Peyer's patch (tissue), 4 donors: ENCODE measurements at regions not wholly inside any gene's neighbourhood (a gene's known extent, or its start where the extent isn't known, plus 50 kb on each side); places are given as distances from the start of the nearest gene placed in this dataset.

Experiments used
- POLR2A ChIP-seq, 2 donors: fragments of 450-650 bp; IDR thresholded peaks; one replicate each; pipeline ENCODE4 v1.5.1; 2017; ENCODE audit warnings: antibody characterized with exemption in 2 of 2, mild to moderate bottlenecking in 2 of 2, moderate library complexity in 2 of 2
- TF ChIP-seq, protein P1 (sequence below), 6 experiments: fragments of 450-650 bp in 4 of 6; fragments of 200-600 bp in 2 of 6; sonication (generic) in 1 of 6; IDR thresholded peaks; one replicate each; pipeline ENCODE4 v1.5.1; 2017 to 2019; ENCODE audit warnings: antibody characterized with exemption in 6 of 6, mild to moderate bottlenecking in 3 of 6, moderate library complexity in 1 of 6

DNA sequence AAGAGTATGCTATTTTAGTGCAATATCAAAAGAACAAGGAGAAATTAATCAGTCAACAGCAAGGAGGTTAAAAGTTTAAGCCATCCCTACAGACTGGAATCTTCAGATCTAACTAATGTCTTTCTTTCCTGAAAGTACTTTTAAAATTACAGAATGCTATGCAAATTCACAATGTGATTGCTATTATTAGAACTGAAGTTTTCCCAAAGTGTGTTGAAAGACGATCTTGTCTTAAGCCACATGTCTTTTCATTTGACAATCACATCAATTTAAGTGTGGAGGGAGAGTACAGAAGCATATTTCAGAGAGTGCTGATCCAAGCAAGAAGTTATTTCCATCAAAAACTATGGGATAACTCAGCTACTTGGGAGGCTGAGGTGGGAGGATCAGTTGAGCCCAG, 64.7 kb upstream of the TNIP3 start:
- TF ChIP-seq, protein P1, sequence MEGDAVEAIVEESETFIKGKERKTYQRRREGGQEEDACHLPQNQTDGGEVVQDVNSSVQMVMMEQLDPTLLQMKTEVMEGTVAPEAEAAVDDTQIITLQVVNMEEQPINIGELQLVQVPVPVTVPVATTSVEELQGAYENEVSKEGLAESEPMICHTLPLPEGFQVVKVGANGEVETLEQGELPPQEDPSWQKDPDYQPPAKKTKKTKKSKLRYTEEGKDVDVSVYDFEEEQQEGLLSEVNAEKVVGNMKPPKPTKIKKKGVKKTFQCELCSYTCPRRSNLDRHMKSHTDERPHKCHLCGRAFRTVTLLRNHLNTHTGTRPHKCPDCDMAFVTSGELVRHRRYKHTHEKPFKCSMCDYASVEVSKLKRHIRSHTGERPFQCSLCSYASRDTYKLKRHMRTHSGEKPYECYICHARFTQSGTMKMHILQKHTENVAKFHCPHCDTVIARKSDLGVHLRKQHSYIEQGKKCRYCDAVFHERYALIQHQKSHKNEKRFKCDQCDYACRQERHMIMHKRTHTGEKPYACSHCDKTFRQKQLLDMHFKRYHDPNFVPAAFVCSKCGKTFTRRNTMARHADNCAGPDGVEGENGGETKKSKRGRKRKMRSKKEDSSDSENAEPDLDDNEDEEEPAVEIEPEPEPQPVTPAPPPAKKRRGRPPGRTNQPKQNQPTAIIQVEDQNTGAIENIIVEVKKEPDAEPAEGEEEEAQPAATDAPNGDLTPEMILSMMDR (IDR thresholded peaks at IDR 0.05) = no peak
- no peak for TF ChIP-seq POLR2A (IDR thresholded peaks at IDR 0.05)
